ENCODE measurements at regions not wholly inside any gene's neighbourhood (a gene's known extent, or its start where the extent isn't known, plus 50 kb on each side); places are given as distances from the start of the nearest gene placed in this dataset.

- TF ChIP-seq POLR2A (IDR thresholded peaks at IDR 0.05) (no peak), CTCF (IDR thresholded peaks at IDR 0.05) (no peak)
Observed at GRCh38 chr2:7721413-7721995, 804.3 kb downstream of the RNF144A start.

All from heart left ventricle (tissue), 13 donors.